NB4 (cell line): ENCODE measurements at regions not wholly inside any gene's neighbourhood (a gene's known extent, or its start where the extent isn't known, plus 50 kb on each side); places are given as distances from the start of the nearest gene placed in this dataset.

ENCODE experiments used
- POLR2A ChIP-seq: IDR thresholded peaks from 2 replicates; pipeline ENCODE4 v1.6.1; 2011; ENCODE audit warnings: mild to moderate bottlenecking; ENCODE audit not compliant: insufficient read length; ENCODE audit errors: extremely low read depth
- TF ChIP-seq, protein P1 (sequence below): IDR thresholded peaks from one replicate; pipeline ENCODE4 v1.5.1; 2012; ENCODE audit warnings: low read depth, low read length

DNA sequence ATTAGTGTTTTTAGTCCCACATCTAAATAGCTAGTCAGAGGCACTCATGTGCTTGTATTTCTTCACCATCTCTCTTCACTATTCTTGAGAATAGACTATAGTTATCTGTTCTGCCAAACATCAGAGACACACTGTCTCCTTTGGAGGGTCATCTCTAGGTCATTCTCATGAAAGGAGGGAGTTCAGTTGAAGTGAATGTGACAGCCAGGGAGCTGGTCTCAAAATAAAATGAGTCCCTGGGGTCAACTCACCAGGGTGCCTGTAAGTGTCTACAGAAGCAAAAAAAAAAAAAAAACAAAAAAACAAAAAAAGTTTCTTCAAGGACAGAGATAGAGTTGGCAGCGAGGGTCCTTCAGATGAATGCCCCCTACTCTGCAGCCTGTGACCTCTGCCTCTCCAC lies 171.0 kb downstream of the ID4 start:
- TF ChIP-seq, protein P1, sequence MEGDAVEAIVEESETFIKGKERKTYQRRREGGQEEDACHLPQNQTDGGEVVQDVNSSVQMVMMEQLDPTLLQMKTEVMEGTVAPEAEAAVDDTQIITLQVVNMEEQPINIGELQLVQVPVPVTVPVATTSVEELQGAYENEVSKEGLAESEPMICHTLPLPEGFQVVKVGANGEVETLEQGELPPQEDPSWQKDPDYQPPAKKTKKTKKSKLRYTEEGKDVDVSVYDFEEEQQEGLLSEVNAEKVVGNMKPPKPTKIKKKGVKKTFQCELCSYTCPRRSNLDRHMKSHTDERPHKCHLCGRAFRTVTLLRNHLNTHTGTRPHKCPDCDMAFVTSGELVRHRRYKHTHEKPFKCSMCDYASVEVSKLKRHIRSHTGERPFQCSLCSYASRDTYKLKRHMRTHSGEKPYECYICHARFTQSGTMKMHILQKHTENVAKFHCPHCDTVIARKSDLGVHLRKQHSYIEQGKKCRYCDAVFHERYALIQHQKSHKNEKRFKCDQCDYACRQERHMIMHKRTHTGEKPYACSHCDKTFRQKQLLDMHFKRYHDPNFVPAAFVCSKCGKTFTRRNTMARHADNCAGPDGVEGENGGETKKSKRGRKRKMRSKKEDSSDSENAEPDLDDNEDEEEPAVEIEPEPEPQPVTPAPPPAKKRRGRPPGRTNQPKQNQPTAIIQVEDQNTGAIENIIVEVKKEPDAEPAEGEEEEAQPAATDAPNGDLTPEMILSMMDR, result no peak
- no peak for TF ChIP-seq POLR2A
